ENCODE measurements at regions not wholly inside any gene's neighbourhood (a gene's known extent, or its start where the extent isn't known, plus 50 kb on each side); places are given as distances from the start of the nearest gene placed in this dataset.

DNA sequence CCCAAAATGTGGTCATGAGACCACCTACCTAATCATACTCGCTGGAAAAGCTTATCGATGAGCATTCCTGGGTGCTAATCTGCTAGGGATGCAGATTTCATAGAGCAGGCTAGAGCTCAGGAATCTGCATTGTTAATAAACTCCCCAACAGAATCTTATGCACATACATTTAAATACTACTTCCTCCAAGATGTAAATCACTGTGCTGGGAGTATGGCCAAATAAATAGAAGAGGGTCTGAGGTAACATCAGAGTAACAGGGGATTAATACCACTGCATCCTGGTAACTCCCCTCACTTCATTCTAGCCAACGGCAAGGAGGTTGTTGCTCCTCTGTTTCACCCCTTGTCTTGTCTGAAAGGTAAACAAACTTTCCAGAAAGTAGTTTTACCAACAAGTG is 118.3 kb upstream of the SEMA6D start:
- no peak overlapping the region for H3K4me2 ChIP-seq (ENCODE audit: low read depth, low read length, poor library complexity, severe bottlenecking)
- no peak overlapping the region for H3K27ac ChIP-seq (ENCODE audit: low read depth, low read length)
- H3K9ac ChIP-seq (ENCODE audit: low read length) = no peak overlapping the region

DNA sequence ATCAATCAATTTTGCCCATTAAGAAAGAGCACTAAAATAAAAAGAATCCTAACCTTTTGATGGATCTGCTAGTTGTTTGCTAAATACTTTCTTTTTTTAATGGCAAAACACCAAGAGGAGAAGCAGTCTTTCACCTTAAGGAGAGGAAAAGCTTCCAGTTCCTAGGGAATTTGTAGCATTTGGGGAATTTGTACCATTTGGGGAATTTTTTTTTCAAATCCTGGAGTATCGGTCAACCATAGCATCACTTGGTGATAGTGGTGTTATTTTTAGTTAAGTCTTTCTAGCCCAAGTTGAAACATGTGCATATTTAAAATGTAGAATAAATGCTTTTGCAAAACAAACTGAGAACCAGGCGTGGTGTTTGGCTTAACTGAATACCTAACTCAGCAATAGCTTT is 117.5 kb upstream of the SEMA6D start:
- H4K20me1 ChIP-seq (ENCODE audit: low read depth, low read length) = no peaks in the 10 kb centered on the region
- no peak overlapping the region for H3K9ac ChIP-seq (ENCODE audit: low read length)
- no peaks in the 10 kb centered on the region for H3K79me2 ChIP-seq (ENCODE audit: insufficient read depth, low read length)
- H3K4me3 ChIP-seq (ENCODE audit: insufficient read depth, low read length, poor library complexity, severe bottlenecking) = no peak overlapping the region
- H3K4me2 ChIP-seq (ENCODE audit: low read depth, low read length, poor library complexity, severe bottlenecking) = no peak overlapping the region
- H2AFZ ChIP-seq (ENCODE audit: low read depth, low read length, severe bottlenecking) = no peak overlapping the region
- no peaks in the 10 kb centered on the region; the same call in 1 of the 2 replicates for H3K36me3 ChIP-seq (ENCODE audit: low read length)
- no peaks in the 10 kb centered on the region for H3K27me3 ChIP-seq (ENCODE audit: low read length)
- TF ChIP-seq EZH2phosphoT487 (conservative IDR thresholded peaks at IDR 0.05; ENCODE audit: low read length) = no peak
- TF ChIP-seq, protein P1, sequence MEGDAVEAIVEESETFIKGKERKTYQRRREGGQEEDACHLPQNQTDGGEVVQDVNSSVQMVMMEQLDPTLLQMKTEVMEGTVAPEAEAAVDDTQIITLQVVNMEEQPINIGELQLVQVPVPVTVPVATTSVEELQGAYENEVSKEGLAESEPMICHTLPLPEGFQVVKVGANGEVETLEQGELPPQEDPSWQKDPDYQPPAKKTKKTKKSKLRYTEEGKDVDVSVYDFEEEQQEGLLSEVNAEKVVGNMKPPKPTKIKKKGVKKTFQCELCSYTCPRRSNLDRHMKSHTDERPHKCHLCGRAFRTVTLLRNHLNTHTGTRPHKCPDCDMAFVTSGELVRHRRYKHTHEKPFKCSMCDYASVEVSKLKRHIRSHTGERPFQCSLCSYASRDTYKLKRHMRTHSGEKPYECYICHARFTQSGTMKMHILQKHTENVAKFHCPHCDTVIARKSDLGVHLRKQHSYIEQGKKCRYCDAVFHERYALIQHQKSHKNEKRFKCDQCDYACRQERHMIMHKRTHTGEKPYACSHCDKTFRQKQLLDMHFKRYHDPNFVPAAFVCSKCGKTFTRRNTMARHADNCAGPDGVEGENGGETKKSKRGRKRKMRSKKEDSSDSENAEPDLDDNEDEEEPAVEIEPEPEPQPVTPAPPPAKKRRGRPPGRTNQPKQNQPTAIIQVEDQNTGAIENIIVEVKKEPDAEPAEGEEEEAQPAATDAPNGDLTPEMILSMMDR (IDR thresholded peaks at IDR 0.05; ENCODE audit: insufficient read depth, low read length, poor library complexity, severe bottlenecking) = no peak
- H3K9me3 ChIP-seq (ENCODE audit: insufficient read depth, low read length) = peaks cover 5% of the 10 kb centered on the region; the same call in 1 of the 2 replicates
- no peaks in the 10 kb centered on the region for H3F3A ChIP-seq (ENCODE audit: insufficient read depth)
- no peaks in the 10 kb centered on the region; the same call in 1 of the 2 replicates for H3K9me2 ChIP-seq (replicated peaks; ENCODE audit: insufficient read depth, low read length)
- no peak overlapping the region for H3K27ac ChIP-seq (ENCODE audit: low read depth, low read length)

More for the DNA sequence above, 118.3 kb upstream of the SEMA6D start:
- H3K9me3 ChIP-seq (ENCODE audit: insufficient read depth, low read length) = peaks cover 5% of the 10 kb centered on the region; the same call in 1 of the 2 replicates
- no peaks in the 10 kb centered on the region for H3K27me3 ChIP-seq (ENCODE audit: low read length)
- TF ChIP-seq EZH2phosphoT487 (conservative IDR thresholded peaks at IDR 0.05; ENCODE audit: low read length) = no peak
- TF ChIP-seq, protein P1 (IDR thresholded peaks at IDR 0.05; ENCODE audit: insufficient read depth, low read length, poor library complexity, severe bottlenecking) = no peak
- no peak overlapping the region for H3K4me3 ChIP-seq (ENCODE audit: insufficient read depth, low read length, poor library complexity, severe bottlenecking)
- no peaks in the 10 kb centered on the region; the same call in 1 of the 2 replicates for H3K9me2 ChIP-seq (replicated peaks; ENCODE audit: insufficient read depth, low read length)
- H3F3A ChIP-seq (ENCODE audit: insufficient read depth) = no peaks in the 10 kb centered on the region
- H3K36me3 ChIP-seq (ENCODE audit: low read length) = no peaks in the 10 kb centered on the region; the same call in 1 of the 2 replicates
- no peaks in the 10 kb centered on the region for H4K20me1 ChIP-seq (ENCODE audit: low read depth, low read length)
- H3K79me2 ChIP-seq (ENCODE audit: insufficient read depth, low read length) = no peaks in the 10 kb centered on the region
- H2AFZ ChIP-seq (ENCODE audit: low read depth, low read length, severe bottlenecking) = no peak overlapping the region

DNA sequence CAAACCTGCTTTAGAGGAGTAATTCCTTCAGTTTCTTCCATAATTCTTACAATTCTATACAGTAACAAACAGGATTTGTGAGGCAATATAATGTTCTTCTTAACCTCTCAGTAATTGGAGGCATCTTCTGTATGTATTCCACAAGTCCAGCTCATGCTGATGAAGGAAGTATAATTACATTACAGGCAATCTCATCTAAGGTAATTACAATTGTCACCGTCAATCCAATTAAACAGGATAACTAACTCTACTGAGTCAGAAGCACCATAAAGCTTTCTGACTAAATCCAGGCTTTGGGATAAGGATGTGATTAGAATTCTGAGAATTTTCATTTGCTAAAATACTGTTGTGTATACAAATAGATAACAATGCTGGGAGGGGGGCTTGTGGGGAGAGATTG is 115.2 kb upstream of the SEMA6D start:
- no peaks in the 10 kb centered on the region for H3F3A ChIP-seq (ENCODE audit: insufficient read depth)
- H3K9ac ChIP-seq (ENCODE audit: low read length) = no peak overlapping the region
- no peak overlapping the region for H2AFZ ChIP-seq (ENCODE audit: low read depth, low read length, severe bottlenecking)
- H3K4me2 ChIP-seq (ENCODE audit: low read depth, low read length, poor library complexity, severe bottlenecking) = no peak overlapping the region
- no peaks in the 10 kb centered on the region; the same call in 1 of the 2 replicates for H3K36me3 ChIP-seq (ENCODE audit: low read length)
- no peaks in the 10 kb centered on the region; the same call in 1 of the 2 replicates for H3K9me2 ChIP-seq (replicated peaks; ENCODE audit: insufficient read depth, low read length)
- H4K20me1 ChIP-seq (ENCODE audit: low read depth, low read length) = no peaks in the 10 kb centered on the region
- no peak overlapping the region for H3K4me3 ChIP-seq (ENCODE audit: insufficient read depth, low read length, poor library complexity, severe bottlenecking)
- H3K79me2 ChIP-seq (ENCODE audit: insufficient read depth, low read length) = no peaks in the 10 kb centered on the region
- TF ChIP-seq, protein P1 (IDR thresholded peaks at IDR 0.05; ENCODE audit: insufficient read depth, low read length, poor library complexity, severe bottlenecking) = no peak
- no peak for TF ChIP-seq EZH2phosphoT487 (conservative IDR thresholded peaks at IDR 0.05; ENCODE audit: low read length)
- no peaks in the 10 kb centered on the region for H3K27me3 ChIP-seq (ENCODE audit: low read length)
- no peak overlapping the region for H3K27ac ChIP-seq (ENCODE audit: low read depth, low read length)
- no peaks in the 10 kb centered on the region for H3K9me3 ChIP-seq (ENCODE audit: insufficient read depth, low read length)

Measured in SU-DHL-6 (cell line).